ENCODE measurements at regions not wholly inside any gene's neighbourhood (a gene's known extent, or its start where the extent isn't known, plus 50 kb on each side); places are given as distances from the start of the nearest gene placed in this dataset.

- peak overlapping the region; percentile 35 for H3K27ac ChIP-seq
- TF ChIP-seq, protein P1, sequence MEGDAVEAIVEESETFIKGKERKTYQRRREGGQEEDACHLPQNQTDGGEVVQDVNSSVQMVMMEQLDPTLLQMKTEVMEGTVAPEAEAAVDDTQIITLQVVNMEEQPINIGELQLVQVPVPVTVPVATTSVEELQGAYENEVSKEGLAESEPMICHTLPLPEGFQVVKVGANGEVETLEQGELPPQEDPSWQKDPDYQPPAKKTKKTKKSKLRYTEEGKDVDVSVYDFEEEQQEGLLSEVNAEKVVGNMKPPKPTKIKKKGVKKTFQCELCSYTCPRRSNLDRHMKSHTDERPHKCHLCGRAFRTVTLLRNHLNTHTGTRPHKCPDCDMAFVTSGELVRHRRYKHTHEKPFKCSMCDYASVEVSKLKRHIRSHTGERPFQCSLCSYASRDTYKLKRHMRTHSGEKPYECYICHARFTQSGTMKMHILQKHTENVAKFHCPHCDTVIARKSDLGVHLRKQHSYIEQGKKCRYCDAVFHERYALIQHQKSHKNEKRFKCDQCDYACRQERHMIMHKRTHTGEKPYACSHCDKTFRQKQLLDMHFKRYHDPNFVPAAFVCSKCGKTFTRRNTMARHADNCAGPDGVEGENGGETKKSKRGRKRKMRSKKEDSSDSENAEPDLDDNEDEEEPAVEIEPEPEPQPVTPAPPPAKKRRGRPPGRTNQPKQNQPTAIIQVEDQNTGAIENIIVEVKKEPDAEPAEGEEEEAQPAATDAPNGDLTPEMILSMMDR (conservative IDR thresholded peaks at IDR 0.05), result no peak
Measured at GRCh38 chrY:21267164-21267563, 244.0 kb upstream of the RBMY1B start.

DNA sequence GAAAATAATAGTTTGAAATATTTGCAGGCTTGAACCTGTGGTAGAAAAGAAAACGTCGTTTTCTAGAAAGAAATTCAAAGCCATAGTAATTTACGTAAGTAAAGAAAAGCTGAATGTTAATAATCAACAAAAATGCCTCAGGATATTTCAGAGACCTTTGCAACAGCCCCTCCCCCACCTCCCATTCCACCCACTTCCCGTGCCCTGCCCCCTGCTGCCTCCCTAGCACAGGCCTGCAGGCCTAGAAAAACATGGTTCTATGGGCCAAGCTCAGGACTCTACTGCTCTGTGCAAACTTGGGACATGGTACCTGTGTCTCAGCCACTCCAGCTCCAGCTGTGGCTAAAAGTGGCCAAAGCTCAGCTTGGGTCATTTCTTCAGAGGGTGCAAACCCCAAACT is 223.4 kb upstream of the RBMY1B start:
- TF ChIP-seq, protein P1 (conservative IDR thresholded peaks at IDR 0.05), result no peak
- H3K27ac ChIP-seq, result no peak overlapping the region

DNA sequence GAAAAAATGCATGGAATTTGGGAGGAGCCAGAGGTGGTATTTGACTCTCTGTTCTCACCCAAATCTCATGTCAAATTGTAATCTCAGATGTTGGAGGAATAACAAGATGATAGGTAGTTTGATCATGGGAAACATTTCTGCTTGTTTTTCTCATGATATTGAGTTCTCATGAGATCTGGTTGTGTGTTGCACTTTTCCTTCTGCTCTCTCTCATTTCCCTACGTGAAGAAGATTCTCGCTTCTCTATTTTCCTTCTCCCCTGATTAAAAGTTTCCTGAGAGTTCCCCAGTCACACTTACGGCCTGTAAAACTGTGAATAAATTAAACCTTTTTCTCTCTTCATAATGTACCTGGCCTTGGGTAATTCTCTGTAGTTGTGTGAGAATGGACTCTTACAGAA is 222.2 kb upstream of the RBMY1B start:
- no peak overlapping the region for H3K27ac ChIP-seq
- TF ChIP-seq, protein P1 (conservative IDR thresholded peaks at IDR 0.05), result no peak

- TF ChIP-seq, protein P1 (conservative IDR thresholded peaks at IDR 0.05), result no peak
Measured at GRCh38 chrY:21295206-21295605, 215.9 kb upstream of the RBMY1B start.

GRCh38 chrY:21302278-21302677 is 208.9 kb upstream of the RBMY1B start:
- TF ChIP-seq, protein P1 (conservative IDR thresholded peaks at IDR 0.05), result no peak
- H3K27ac ChIP-seq, result no peak overlapping the region

More at GRCh38 chrY:21295206-21295605, 215.9 kb upstream of the RBMY1B start:
- no peak overlapping the region for H3K27ac ChIP-seq

GRCh38 chrY:21315366-21315765 is 195.8 kb upstream of the RBMY1B start:
- H3K27ac ChIP-seq, result no peak overlapping the region
- TF ChIP-seq, protein P1 (conservative IDR thresholded peaks at IDR 0.05), result no peak

Data from VCaP (cell line).